HG03135 (cell line): ENCODE measurements at regions not wholly inside any gene's neighbourhood (a gene's known extent, or its start where the extent isn't known, plus 50 kb on each side); places are given as distances from the start of the nearest gene placed in this dataset.
"Not testable (repeated sequence)": the region's sequence is repeated elsewhere in the genome, so short reads cannot be mapped to it uniquely, and the experiment has no call there.

Experiments
- ATAC-seq: cut with Tn5 transposase; IDR thresholded peaks from one replicate; pipeline ENCODE4 v1.9.1; 2021; ENCODE audit warnings: mild to moderate bottlenecking, moderate library complexity; ENCODE audit not compliant: unreplicated experiment

- no peak for ATAC-seq
Measured at GRCh38 chr4:111359602-111360001, 736.7 kb upstream of the PITX2 start.

- ATAC-seq = no peak
Measured at GRCh38 chr4:111360906-111361305, 738.0 kb upstream of the PITX2 start.

GRCh38 chr4:111362941-111363361 is 740.1 kb upstream of the PITX2 start:
- no peak for ATAC-seq

GRCh38 chr4:111377880-111378279 is 755.0 kb upstream of the PITX2 start:
- ATAC-seq = not testable (repeated sequence)

- no peak for ATAC-seq
Measured at GRCh38 chr4:111388561-111388960, 756.7 kb upstream of the FAM241A start.

GRCh38 chr4:111391829-111392228 is 753.4 kb upstream of the FAM241A start:
- ATAC-seq = no peak

DNA sequence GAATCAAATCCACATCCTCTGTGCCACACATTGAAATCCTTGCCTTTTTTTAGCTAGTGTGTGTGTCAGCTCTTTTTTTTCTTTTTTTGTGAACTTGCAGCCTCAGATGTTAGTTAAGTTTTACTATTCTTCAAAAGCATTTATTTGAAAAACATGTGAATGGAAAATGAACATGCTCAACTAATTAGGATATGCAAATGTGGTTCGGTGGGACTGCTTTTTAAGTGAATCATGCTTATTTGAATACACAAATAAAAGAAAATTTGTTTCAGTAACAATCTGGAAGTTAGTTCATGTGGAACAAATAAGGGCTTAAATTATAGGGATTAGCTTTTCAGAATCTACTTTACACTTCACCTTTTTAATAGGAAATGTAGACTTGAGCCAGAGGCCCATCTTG is 751.5 kb upstream of the FAM241A start:
- no peak for ATAC-seq

- ATAC-seq = no peak
Measured at GRCh38 chr4:111398906-111399330, 746.3 kb upstream of the FAM241A start.

- ATAC-seq = no peak
Measured at GRCh38 chr4:111399623-111400022, 745.6 kb upstream of the FAM241A start.

GRCh38 chr4:111400741-111401140 is 744.5 kb upstream of the FAM241A start:
- no peak for ATAC-seq

- ATAC-seq = no peak
Measured at GRCh38 chr4:111404673-111405072, 740.6 kb upstream of the FAM241A start.

- ATAC-seq = no peak
Measured at GRCh38 chr4:111405989-111406388, 739.3 kb upstream of the FAM241A start.

DNA sequence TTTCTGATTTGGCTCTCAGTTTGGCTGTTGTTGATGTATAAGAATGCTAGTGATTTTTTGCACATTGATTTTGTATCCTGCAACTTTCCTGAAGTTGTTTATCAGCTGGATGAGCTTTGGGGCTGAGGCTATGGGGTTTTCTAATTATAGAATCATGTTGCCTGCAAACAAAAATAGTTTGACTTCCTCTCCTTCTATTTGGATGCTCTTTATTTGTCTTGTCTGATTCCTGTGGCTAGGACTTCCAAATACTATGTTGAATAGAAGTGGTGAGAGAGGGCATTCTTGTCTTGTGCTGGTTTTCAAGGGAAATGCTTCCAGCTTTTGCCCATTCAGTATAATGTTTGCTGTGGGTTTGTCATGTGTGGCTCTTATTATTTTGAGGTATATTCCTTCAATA is 734.7 kb upstream of the FAM241A start:
- ATAC-seq = no peak

- no peak for ATAC-seq
Measured at GRCh38 chr4:111417521-111417920, 727.7 kb upstream of the FAM241A start.

- no peak for ATAC-seq
Measured at GRCh38 chr4:111433441-111433840, 711.8 kb upstream of the FAM241A start.

- no peak for ATAC-seq
Measured at GRCh38 chr4:111434586-111434985, 710.7 kb upstream of the FAM241A start.

- no peak for ATAC-seq
Measured at GRCh38 chr4:111435986-111436744, 709.1 kb upstream of the FAM241A start.

GRCh38 chr4:111441687-111442086 is 703.6 kb upstream of the FAM241A start:
- no peak for ATAC-seq

DNA sequence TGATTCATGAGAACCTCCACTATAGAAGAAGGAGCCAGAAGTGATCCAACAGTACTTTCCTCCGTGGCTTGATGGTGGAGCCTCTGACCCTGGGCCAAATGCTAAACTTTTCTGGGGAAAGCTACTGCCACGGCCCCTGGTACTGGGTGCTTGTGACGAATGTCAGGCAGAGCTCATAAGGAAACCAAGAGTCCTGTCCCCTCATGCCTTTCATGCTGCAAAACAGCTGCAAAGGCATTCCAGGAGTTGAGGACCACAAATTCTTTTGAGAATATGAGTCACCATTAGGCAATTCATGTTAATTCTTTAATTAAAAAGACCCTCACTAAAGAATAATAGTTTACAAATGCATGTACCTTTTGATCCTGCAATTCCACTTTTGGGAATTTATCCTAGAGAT is 700.4 kb upstream of the FAM241A start:
- not testable (repeated sequence) for ATAC-seq

GRCh38 chr4:111449657-111450056 is 695.6 kb upstream of the FAM241A start:
- ATAC-seq = no peak

GRCh38 chr4:111450867-111451266 is 694.4 kb upstream of the FAM241A start:
- no peak for ATAC-seq

DNA sequence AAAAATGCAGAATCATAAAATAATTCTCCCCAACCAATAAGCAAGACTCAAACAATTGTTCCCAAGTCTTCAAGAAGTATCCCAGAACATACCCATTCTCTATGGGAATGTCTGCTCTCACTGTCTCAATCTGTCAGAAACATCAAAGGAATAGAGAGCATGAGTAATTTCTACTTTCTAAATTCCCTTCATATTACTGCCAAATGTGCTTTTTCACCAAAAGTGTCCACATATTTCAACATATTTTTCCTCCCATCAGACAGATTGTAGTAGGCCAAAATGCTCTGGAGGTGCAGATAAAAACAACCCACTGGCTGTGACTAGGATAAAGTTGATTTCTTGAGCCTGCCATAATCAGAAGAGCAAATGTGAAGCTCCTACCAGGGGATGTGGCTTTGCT is 692.0 kb upstream of the FAM241A start:
- ATAC-seq = no peak

DNA sequence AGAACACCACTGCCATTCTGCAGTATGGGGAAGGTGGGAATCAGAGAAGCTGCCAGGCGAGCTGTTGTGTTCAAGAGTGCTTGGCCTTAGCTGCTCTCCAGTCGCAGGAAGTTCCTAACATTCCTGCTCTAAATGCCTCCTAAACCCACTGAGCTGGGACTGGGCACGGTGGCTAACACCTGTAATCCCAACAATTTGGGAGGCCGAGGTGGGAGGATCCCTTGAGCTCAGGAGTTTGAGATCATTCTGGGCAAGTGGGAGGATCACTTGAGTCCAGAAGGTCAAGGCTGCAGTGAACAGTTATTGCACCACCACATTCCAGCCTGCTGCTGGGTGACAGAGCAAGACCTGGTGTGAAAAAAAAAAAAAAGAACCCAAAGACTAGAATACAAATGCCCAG is 690.3 kb upstream of the FAM241A start:
- no peak for ATAC-seq
